T-helper 2 cell (primary cell): ENCODE measurements at regions not wholly inside any gene's neighbourhood (a gene's known extent, or its start where the extent isn't known, plus 50 kb on each side); places are given as distances from the start of the nearest gene placed in this dataset.

Experiments
- DNase-seq, 5 experiments: peaks; one replicate each; pipeline versions ENCODE4 v3.0.0 to v3.0.0-alpha.2; 2012 to 2022

DNA sequence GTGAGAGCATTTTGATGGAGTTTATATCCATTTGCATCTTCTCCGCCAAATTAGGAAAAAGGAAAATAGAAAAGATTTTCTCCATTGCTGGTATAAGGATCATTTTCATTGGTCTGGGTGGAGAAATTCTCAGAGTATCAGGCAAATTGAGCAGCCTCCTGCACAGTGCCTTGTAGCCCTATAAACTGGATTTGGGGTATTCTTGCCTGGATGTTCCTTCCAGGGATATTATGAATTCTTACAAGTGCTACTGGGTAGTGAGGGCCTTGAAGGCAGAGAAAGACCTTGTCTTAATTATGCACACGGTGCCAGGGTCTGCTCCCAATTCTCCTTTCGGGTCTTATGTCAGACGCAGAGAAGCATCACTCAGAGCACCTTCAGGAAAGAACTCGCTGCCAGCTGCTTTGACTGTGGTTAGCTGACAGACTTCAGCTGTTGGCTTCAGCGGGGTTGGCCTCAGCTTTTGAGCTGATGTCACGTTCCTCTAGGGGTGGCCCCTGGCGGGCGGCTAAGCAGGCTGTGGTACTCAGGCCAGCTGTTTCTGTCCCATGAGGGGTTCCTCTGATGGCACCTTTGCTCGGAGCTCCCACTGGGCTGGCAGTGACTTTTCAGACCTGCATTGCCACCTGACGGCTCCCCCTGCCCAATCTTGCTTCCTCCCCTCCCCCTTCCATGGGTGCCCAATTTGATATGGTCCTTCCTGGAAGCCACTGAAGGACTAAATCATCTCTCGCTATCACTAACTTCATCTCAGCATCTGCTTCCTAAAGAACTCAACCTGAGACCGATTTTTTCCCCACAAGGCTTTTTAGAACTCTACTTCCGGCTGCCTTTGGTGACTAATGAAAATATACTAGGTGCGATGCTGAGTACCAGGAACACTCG is 519.5 kb downstream of the BCOR start:
- DNase-seq, result peak in 3 of 5 experiments; percentile 5 to 82 (median 36)

DNA sequence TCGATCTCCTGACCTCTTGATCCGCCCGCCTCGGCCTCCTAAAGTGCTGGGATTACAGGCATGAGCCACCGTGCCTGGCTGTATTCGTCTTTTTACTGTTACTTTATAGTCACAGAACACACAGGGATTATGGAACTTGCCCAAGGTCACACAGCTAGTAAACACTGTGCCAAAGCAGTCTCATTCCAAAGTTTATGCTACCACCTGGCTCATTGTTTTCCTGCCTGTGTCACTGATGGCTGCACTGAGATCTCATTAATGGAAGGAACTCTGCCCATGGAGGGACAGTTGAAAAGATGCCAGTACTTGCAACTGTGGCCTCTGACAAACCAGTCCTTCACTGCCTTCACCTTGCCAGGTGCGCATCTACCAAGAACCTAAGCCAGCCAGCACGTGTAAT is 517.7 kb downstream of the BCOR start:
- no peak for DNase-seq

- DNase-seq, result no peak
These were observed 516.3 kb downstream of the BCOR start for GRCh38 chrX:39581411-39581810.

DNA sequence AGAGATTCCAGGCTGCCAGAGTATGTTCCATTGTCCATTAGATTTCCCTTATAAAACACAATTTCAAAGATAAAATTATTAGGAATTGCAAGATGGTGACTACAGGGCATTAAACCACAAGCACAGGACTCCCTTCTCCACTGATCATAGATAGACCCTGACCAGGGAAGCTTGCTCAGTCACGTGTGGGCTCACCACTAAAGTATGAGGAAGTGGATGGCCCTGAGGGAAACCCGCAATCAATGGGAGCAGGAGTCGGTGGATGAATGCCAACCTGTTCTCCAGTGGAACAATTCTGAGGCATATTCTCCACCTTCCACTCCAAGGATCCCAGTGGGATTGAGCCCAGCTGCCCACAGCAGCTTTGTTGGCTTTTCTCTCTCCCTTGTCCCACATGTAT is 515.7 kb downstream of the BCOR start:
- DNase-seq, result no peak

GRCh38 chrX:39582976-39583375 is 514.8 kb downstream of the BCOR start:
- no peak for DNase-seq

DNA sequence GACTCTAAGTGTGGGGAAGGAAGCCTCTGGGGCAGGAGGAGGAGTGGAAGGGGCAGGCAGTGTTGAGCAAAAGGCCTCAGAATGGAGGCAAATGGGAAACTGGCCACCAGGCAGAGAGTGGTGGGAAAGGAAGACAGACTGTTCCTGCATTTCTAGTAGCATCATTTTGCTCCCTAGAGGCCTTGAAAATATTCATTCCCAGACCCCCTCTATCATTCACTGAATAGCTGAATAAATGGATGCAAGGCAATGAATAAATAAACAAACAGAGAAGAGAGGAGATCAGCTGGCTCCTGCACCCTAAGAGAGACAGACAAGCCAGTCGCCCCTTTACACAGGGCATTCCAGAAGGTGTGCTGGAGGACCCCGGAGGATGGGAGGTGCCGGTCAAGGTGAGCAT is 511.9 kb downstream of the BCOR start:
- DNase-seq, result no peak

GRCh38 chrX:39586359-39586758 is 511.4 kb downstream of the BCOR start:
- no peak for DNase-seq

GRCh38 chrX:39591099-39591498 is 506.7 kb downstream of the BCOR start:
- no peak for DNase-seq

GRCh38 chrX:39592776-39593175 is 505.0 kb downstream of the BCOR start:
- no peak for DNase-seq

DNA sequence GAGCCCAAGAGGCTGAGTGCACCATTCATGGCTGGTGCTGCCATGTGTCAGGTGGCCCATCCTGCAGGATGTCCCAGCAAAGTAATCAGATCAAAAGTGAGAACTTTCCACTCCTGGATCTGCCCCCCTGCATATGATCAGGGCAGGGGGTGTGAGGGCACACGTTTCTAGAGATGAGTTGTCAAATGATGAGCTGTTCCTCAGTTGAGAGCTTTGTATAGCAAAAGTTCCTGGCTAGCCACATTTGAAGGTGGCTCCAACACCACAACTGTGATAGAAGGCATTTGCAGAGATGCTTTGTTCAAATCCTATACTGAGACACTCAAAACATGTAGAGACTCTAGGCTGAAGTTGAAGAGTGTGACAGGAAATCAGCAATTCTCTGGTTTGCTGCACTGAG is 501.8 kb downstream of the BCOR start:
- DNase-seq, result peak in 1 of 5 experiments; percentile 16

DNA sequence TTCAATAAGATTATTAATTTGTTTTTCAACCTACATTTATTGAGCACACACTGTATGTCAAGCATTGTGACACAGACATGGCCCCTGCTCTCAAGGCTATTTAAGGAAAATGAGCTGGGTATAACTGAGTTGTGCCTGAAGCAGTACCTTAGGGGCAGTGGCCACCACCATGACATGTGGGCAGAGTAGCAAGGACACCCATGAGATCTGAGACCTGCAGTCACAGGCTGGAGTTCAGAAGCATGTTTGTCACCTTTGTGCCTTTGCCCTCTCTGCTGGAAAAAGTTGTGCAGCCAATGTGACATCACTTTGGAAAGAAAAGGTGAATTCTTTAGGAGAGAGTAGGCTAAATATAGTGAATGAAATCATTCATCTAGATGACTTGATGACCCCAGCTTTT is 501.3 kb downstream of the BCOR start:
- no peak for DNase-seq

- DNase-seq, result no peak
These were observed 498.4 kb downstream of the BCOR start for GRCh38 chrX:39599339-39599738.

DNA sequence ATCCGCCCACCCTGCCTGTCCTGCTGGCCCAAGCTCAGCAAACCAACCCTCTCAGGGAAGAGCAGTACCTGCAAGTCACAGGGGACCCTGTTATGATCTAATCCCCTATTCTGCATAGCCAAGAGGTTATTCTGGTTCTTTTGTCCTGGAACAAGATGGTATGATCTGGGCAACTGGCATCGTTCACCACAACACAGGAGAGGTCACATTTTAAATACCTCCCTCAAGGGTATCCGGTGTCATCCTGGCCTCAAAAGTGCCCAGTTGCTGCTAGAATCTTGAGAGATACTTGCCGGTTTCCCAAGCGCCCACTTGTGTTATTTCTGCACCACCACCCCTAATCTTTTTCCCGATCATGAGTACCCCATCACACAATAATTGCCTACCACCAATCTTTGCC is 497.5 kb downstream of the BCOR start:
- no peak for DNase-seq

- no peak for DNase-seq
These were observed 496.3 kb downstream of the BCOR start for GRCh38 chrX:39601231-39602177.

GRCh38 chrX:39602195-39602594 is 495.6 kb downstream of the BCOR start:
- no peak for DNase-seq

GRCh38 chrX:39603230-39603629 is 494.5 kb downstream of the BCOR start:
- DNase-seq, result no peak

- DNase-seq, result no peak
These were observed 492.6 kb downstream of the BCOR start for GRCh38 chrX:39605183-39605582.

- DNase-seq, result no peak
These were observed 491.9 kb downstream of the BCOR start for GRCh38 chrX:39605866-39606265.

DNA sequence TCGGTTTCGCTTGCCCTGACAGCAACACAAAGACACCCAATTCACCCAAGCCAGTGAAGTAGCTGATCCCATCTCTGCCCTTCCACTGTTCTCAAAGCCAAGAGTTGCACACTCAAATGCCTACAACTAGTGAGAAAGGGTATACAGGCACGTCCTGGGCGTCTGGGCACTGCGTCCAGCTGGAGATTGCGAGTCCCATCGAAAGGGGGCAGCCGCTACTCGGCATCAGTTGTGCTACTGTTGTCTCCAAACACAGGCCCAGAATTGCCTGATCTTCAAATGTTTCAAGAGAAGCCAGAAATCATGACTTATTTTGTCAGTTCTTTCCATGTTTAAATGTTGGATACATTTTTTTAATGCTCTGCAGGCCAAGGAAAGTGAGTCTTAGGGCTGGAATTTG is 487.8 kb downstream of the BCOR start:
- no peak for DNase-seq

DNA sequence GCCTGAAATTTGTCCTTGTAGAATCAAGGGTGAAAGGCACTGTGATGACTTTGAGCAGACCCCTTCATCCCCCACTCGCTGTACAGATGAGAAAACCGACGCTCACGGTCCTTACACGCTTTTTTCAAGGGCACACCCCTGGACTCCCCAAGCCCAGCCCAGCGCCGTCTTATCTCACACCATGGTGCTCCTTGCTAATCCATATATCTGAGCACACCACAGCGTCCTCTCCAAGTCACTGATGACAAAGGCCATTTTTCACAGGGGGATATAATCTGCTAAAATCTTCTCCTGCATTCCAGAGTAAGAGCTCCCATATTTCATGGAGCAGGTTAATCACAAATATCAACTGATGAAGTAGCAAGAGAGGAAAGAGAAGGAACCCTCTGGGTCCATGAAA is 486.3 kb downstream of the BCOR start:
- no peak for DNase-seq

GRCh38 chrX:39613482-39613995 is 484.2 kb downstream of the BCOR start:
- DNase-seq, result peak in 2 of 5 experiments; percentile 6 to 38

- DNase-seq, result peak in 2 of 5 experiments; percentile 64 to 78
These were observed 483.6 kb downstream of the BCOR start for GRCh38 chrX:39613997-39614679.

DNA sequence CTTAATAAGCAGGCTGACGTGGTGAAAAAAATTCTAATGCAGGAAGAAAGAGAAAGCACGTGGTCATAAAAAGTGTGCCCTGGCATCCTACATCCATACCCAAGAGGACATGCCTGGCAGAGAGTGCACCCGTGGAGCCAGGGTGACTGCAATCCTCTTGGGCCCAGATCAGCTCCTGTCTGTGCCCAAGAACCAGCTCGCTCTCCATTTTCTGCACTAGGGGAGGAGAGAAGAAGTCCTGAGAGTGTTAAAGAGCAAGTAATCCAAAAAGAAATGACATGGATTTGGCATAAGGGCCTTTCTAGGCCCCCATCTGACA is 483.1 kb downstream of the BCOR start:
- no peak for DNase-seq
